ENCODE measurements at regions not wholly inside any gene's neighbourhood (a gene's known extent, or its start where the extent isn't known, plus 50 kb on each side); places are given as distances from the start of the nearest gene placed in this dataset.

- no peak for TF ChIP-seq CTCF (conservative IDR thresholded peaks at IDR 0.05; ENCODE audit: low read length)
- no peak for TF ChIP-seq EZH2phosphoT487 (IDR thresholded peaks at IDR 0.05; ENCODE audit: borderline replicate concordance, low read depth, low read length)
Observed at GRCh38 chr6:101302593-101302992, 90.9 kb upstream of the GRIK2 start.

Measured in OCI-LY7 (cell line).